A549 (cell line): ENCODE measurements at regions not wholly inside any gene's neighbourhood (a gene's known extent, or its start where the extent isn't known, plus 50 kb on each side); places are given as distances from the start of the nearest gene placed in this dataset.

Experiments
- ATAC-seq, 2 experiments: fragments of 200-7000 bp in 1 of 2; fragments of >200 bp in 1 of 2; cut with Nextera tagmentation in 1 of 2; cut with Tn5 transposase in 1 of 2; 3 replicates each; pipeline versions ENCODE4 v1.8.0 to v1.9.1; 2018 to 2020; ENCODE audit warnings: mild to moderate bottlenecking in 1 of 2, moderate library complexity in 1 of 2
- CTCF ChIA-PET: fragments of 300-600 bp; sonication (Branson Sonifier 250); formaldehyde crosslinking; extraction: SDS; loops from one replicate; lab custom pipeline; 2021; ENCODE audit warnings: antibody characterized with exemption, inconsistent platforms; lab: Yijun Ruan, JAX
- POLR2A ChIA-PET: fragments of 350-600 bp; formaldehyde crosslinking; extraction: SDS; loops from one replicate; lab custom pipeline; 2021; ENCODE audit warnings: antibody characterized with exemption, inconsistent platforms; lab: Yijun Ruan, JAX
- DNase-seq, 2 experiments: peaks; one replicate each; pipeline versions ENCODE4 v3.0.0 to v3.0.0-alpha.2; 2011 to 2016; ENCODE audit warnings: low read depth in 1 of 2, low spot score in 1 of 2
- FAIRE-seq: peaks from 2 replicates; lab custom pipeline; 2011; peaks lifted over from hg19 to GRCh38; lab: Jason Lieb, UNC
- H3K27ac ChIP-seq, 2 experiments: fragments of >200 bp; sonication (Bioruptor Twin); formaldehyde crosslinking; 3 replicates each; pipeline ENCODE4 v1.5.1; 2016 to 2017
- H3K4me1 ChIP-seq: fragments of >200 bp; sonication (Bioruptor Twin); formaldehyde crosslinking; 3 replicates; pipeline ENCODE4 v1.6.1; 2016
- H3K4me2 ChIP-seq: fragments of >200 bp; sonication (Bioruptor Twin); formaldehyde crosslinking; 3 replicates; pipeline ENCODE4 v1.6.1; 2016
- H3K4me3 ChIP-seq: fragments of >200 bp; sonication (Bioruptor Twin); formaldehyde crosslinking; 3 replicates; pipeline ENCODE4 v1.5.1; 2016
- H3K9me3 ChIP-seq: fragments of >200 bp; sonication (Bioruptor Twin); formaldehyde crosslinking; 3 replicates; pipeline ENCODE4 v1.6.1; 2016
- ATOH8 ChIP-seq: fragments of 250-450 bp; sonication (Bioruptor Pico); IDR thresholded peaks from 2 replicates; pipeline ENCODE4 v1.5.0; 2020; ENCODE audit warnings: low read depth, mild to moderate bottlenecking, moderate library complexity
- CBX8 ChIP-seq: fragments of 200-600 bp; sonication (generic); IDR thresholded peaks from 2 replicates; pipeline ENCODE4 v1.6.1; 2016
- EHF ChIP-seq: fragments of 250-450 bp; sonication (Bioruptor Pico); IDR thresholded peaks from 2 replicates; pipeline ENCODE4 v1.5.0; 2020; ENCODE audit warnings: mild to moderate bottlenecking
- FOSL2 ChIP-seq, 2 experiments: fragments of 450-650 bp in 1 of 2; fragments of >200 bp in 1 of 2; sonication (Bioruptor Twin) in 1 of 2; formaldehyde crosslinking; IDR thresholded peaks; 2 replicates each; pipeline versions ENCODE4 v1.5.0 to v1.6.1; 2016 to 2020; ENCODE audit warnings: mild to moderate bottlenecking in 1 of 2, moderate library complexity in 1 of 2
- HOXA7 ChIP-seq: fragments of 250-450 bp; sonication (Bioruptor Pico); IDR thresholded peaks from 2 replicates; pipeline ENCODE4 v1.5.0; 2020; ENCODE audit warnings: mild to moderate bottlenecking, moderate library complexity
- JUN ChIP-seq, 2 experiments: fragments of >200 bp; sonication (Bioruptor Twin); formaldehyde crosslinking; IDR thresholded peaks; 2 replicates in 1 of 2; 3 replicates in 1 of 2; pipeline ENCODE4 v1.6.1; 2016 to 2017
- JUNB ChIP-seq: fragments of >200 bp; sonication (Bioruptor Twin); formaldehyde crosslinking; IDR thresholded peaks from 2 replicates; pipeline ENCODE4 v1.6.1; 2016
- MAFK ChIP-seq: fragments of 450-650 bp; IDR thresholded peaks from 2 replicates; pipeline ENCODE4 v1.6.1; 2014; ENCODE audit not compliant: partially characterized antibody
- MYC ChIP-seq: IDR thresholded peaks from 2 replicates; pipeline ENCODE4 v1.6.1; 2012; ENCODE audit warnings: mild to moderate bottlenecking, inconsistent platforms, low read length, improper control_type of control experiment, borderline replicate concordance
- NPAS2 ChIP-seq: fragments of 250-450 bp; sonication (Bioruptor Pico); IDR thresholded peaks from 2 replicates; pipeline ENCODE4 v1.8.0; 2022; ENCODE audit warnings: mild to moderate bottlenecking, moderate library complexity, borderline replicate concordance
- RCOR1 ChIP-seq: fragments of 150-350 bp; IDR thresholded peaks from 2 replicates; pipeline ENCODE4 v1.6.1; 2014; ENCODE audit warnings: antibody characterized with exemption, low read length, low read depth
- SREBF2 ChIP-seq: fragments of 450-650 bp; IDR thresholded peaks from 2 replicates; pipeline ENCODE4 v1.6.1; 2014; ENCODE audit warnings: mild to moderate bottlenecking, moderate library complexity
- TFCP2L1 ChIP-seq: fragments of 250-450 bp; sonication (Bioruptor Pico); IDR thresholded peaks from 2 replicates; pipeline ENCODE4 v1.5.0; 2021; ENCODE audit warnings: mild to moderate bottlenecking
- TP53 ChIP-seq: fragments of 250-450 bp; sonication (Bioruptor Pico); IDR thresholded peaks from 2 replicates; pipeline ENCODE4 v1.5.0; 2021; ENCODE audit warnings: mild to moderate bottlenecking, moderate library complexity
- ZC3H11A ChIP-seq: fragments of 450-650 bp; IDR thresholded peaks from 2 replicates; pipeline ENCODE4 v1.6.1; 2014; ENCODE audit warnings: antibody characterized with exemption, mild to moderate bottlenecking
- ZNF302 ChIP-seq: fragments of 250-450 bp; sonication (Bioruptor Pico); IDR thresholded peaks from 2 replicates; pipeline ENCODE4 v1.9.0; 2021; ENCODE audit warnings: inconsistent platforms, mild to moderate bottlenecking, moderate library complexity
- WGBS: methylation state at CpG from one replicate; pipeline ENCODE4 v1.1.6; 2017; ENCODE audit errors: missing lambda C conversion rate; 5-methylcytosine and 5-hydroxymethylcytosine counted together
- TF ChIP-seq, protein P1 (sequence below): fragments of >200 bp; sonication (Bioruptor Twin); formaldehyde crosslinking; IDR thresholded peaks from 3 replicates; pipeline ENCODE4 v1.6.1; 2016
- TF ChIP-seq, protein P2 (sequence below): IDR thresholded peaks from 2 replicates; pipeline ENCODE4 v1.6.1; 2012
- TF ChIP-seq, protein P3 (sequence below): fragments of 250-450 bp; sonication (Bioruptor Pico); IDR thresholded peaks from 2 replicates; pipeline ENCODE4 v1.5.0; 2021; ENCODE audit warnings: mild to moderate bottlenecking, moderate library complexity, borderline replicate concordance
- TF ChIP-seq, protein P4 (sequence below): IDR thresholded peaks from 2 replicates; pipeline ENCODE4 v1.6.1; 2012

DNA sequence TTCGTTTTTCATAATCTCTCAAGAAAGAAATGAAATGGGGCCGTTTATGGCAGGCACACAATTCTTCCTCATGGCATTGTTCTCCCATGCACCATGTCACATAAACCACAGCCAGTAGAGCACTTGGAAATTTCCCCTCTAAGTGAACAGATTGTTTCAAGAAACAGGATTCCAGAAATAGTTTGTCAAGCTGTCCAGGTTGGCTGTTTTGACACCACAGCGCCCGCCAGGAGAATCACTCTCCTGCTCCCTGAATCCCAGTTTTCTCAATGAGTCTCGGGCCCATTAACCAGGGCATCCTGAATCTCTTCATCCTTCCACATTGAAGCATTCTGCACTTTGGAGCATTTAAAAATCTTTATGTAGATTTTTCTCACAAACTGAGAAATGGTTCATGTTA lies 172.2 kb upstream of the NEBL start:
- DNase-seq (no peak), FAIRE-seq (no peak), ATAC-seq (no peak)
- WGBS = 72% methylated on average over 5 of the region's 5 CpGs
- Histone ChIP-seq H3K9me3 (no peaks in the 10 kb centered on the region), H3K4me3 (no peak overlapping the region), H3K27ac (no peak overlapping the region), H3K4me1 (no peaks in the 10 kb centered on the region), H3K4me2 (no peak overlapping the region)
- TF ChIP-seq, protein P1, sequence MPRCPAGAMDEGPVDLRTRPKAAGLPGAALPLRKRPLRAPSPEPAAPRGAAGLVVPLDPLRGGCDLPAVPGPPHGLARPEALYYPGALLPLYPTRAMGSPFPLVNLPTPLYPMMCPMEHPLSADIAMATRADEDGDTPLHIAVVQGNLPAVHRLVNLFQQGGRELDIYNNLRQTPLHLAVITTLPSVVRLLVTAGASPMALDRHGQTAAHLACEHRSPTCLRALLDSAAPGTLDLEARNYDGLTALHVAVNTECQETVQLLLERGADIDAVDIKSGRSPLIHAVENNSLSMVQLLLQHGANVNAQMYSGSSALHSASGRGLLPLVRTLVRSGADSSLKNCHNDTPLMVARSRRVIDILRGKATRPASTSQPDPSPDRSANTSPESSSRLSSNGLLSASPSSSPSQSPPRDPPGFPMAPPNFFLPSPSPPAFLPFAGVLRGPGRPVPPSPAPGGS = no peak
- TF ChIP-seq JUNB (no peak), HOXA7 (CRISPR knock-in tag) (no peak), RCOR1 (no peak), NPAS2 (CRISPR knock-in tag) (no peak), FOSL2 (IDR thresholded peaks at IDR 0.05) (no peak), FOSL2 (CRISPR knock-in tag; IDR thresholded peaks at IDR 0.05) (no peak), TP53 (no peak), MYC (no peak), EHF (CRISPR knock-in tag) (no peak), ATOH8 (CRISPR knock-in tag) (no peak), CBX8 (no peak)
- TF ChIP-seq, protein P2, sequence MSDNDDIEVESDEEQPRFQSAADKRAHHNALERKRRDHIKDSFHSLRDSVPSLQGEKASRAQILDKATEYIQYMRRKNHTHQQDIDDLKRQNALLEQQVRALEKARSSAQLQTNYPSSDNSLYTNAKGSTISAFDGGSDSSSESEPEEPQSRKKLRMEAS = no peak
- CTCF ChIA-PET = interaction anchor here (0.6 to 4.8 kb wide), 2 partner anchors 9 to 210 kb away, joined by 3 to 30 read pairs; no protein-coding TSS in a partner anchor
- POLR2A ChIA-PET = no interaction called here

DNA sequence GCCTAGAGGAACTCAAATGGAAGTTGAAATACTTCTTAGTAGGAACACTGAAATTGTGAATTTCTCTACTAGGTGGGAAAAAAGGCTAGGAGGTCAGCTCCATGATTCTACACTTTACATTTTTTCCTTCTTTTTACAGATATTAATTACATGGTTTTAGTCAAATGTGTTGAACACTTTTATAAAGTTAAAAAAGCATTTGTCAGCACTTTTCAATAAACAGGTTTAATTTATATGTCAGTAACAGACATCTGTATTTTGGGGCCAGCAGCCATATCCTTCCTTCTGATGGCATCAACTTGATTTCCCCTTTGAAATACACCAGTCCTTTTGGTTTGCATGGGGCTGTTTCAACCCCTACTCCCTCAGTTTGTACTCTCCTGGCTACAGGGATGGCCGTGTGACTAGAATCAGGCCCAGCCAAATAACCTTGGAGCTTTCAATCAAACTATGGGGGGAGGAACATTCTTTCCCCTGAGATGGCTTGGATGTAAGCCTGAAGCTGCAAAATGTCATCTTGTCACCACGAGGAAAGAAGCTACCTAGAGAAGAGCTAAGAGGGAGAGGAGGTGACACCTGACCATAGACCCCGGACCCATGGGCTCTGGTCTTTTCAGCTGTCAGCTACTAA lies 171.0 kb upstream of the NEBL start:
- Histone ChIP-seq H3K4me3 (no peak overlapping the region), H3K4me2 (no peak overlapping the region), H3K4me1 (no peaks in the 10 kb centered on the region), H3K9me3 (no peaks in the 10 kb centered on the region), H3K27ac (no peak overlapping the region)
- ATAC-seq (no peak), FAIRE-seq (no peak), DNase-seq (no peak)
- CTCF ChIA-PET = interaction anchor here (4.8 kb wide), 1 partner anchor 10 kb away, joined by 30 read pairs; no protein-coding TSS in a partner anchor
- TF ChIP-seq SREBF2 (no peak), ZC3H11A (no peak), TFCP2L1 (no peak), ZNF302 (CRISPR knock-in tag) (no peak), MAFK (peak; percentile 95), JUN (IDR thresholded peaks at IDR 0.05) (no peak)
- TF ChIP-seq, protein P3, sequence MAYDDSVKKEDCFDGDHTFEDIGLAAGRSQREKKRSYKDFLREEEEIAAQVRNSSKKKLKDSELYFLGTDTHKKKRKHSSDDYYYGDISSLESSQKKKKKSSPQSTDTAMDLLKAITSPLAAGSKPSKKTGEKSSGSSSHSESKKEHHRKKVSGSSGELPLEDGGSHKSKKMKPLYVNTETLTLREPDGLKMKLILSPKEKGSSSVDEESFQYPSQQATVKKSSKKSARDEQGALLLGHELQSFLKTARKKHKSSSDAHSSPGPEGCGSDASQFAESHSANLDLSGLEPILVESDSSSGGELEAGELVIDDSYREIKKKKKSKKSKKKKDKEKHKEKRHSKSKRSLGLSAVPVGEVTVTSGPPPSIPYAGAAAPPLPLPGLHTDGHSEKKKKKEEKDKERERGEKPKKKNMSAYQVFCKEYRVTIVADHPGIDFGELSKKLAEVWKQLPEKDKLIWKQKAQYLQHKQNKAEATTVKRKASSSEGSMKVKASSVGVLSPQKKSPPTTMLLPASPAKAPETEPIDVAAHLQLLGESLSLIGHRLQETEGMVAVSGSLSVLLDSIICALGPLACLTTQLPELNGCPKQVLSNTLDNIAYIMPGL = no peak
- TF ChIP-seq, protein P4, sequence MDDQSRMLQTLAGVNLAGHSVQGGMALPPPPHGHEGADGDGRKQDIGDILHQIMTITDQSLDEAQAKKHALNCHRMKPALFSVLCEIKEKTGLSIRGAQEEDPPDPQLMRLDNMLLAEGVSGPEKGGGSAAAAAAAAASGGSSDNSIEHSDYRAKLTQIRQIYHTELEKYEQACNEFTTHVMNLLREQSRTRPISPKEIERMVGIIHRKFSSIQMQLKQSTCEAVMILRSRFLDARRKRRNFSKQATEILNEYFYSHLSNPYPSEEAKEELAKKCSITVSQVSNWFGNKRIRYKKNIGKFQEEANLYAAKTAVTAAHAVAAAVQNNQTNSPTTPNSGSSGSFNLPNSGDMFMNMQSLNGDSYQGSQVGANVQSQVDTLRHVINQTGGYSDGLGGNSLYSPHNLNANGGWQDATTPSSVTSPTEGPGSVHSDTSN = no peak
- POLR2A ChIA-PET = no interaction called here
- 70% methylated on average over 3 of the region's 3 CpGs for WGBS
